HG02588 (cell line): ENCODE measurements at regions not wholly inside any gene's neighbourhood (a gene's known extent, or its start where the extent isn't known, plus 50 kb on each side); places are given as distances from the start of the nearest gene placed in this dataset.

Source experiments
- ATAC-seq: cut with Tn5 transposase; IDR thresholded peaks from one replicate; pipeline ENCODE4 v1.9.1; 2021; ENCODE audit warnings: mild to moderate bottlenecking, moderate library complexity; ENCODE audit not compliant: unreplicated experiment

DNA sequence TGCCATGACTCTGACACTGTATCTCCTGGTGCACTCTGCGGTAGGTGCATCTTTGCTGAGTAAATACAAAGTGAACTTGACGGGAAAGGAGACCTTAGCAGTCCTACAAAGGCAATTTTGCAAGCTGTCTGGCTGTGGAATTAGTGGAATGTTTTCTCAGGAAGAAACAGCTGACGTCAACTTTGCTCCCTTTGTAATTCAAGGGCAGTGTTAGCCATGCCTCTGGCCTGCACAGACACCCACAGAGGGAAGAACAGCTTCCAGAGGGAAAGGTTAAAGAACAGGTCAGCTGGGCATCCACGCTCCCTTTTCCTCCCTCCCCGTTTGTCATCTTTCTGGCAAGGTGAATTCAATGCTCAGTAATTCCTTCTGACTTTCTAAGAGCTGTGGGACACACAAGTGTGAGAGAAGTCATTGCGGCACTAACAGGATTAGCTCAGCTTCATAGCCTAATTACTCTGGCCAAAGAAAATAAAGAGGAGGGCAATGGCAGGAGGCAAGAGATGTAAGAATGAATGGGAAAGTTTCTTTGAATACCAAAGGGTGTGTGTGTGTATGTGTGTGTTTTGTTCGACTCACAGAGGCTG lies 476.9 kb upstream of the GOT2 start:
- ATAC-seq, result no peak

DNA sequence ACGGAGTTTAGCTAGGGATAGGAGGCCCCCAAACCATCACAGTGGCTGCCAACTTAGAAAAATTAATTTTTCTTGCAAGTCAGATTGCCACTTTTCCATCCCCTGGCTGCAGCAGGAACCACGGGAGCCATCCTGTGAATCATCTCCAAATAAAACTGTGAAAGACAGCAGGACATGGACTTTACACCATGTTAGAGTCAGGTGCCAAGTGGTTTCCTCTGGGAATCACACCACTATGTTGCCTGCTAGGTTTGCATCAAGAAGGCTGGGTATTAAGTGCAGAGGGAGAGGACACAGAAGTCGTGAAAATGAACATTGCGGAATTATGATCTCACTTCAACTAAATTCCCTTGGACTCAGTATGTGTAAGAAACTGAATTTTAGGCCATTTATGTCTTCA lies 471.3 kb upstream of the GOT2 start:
- no peak for ATAC-seq

DNA sequence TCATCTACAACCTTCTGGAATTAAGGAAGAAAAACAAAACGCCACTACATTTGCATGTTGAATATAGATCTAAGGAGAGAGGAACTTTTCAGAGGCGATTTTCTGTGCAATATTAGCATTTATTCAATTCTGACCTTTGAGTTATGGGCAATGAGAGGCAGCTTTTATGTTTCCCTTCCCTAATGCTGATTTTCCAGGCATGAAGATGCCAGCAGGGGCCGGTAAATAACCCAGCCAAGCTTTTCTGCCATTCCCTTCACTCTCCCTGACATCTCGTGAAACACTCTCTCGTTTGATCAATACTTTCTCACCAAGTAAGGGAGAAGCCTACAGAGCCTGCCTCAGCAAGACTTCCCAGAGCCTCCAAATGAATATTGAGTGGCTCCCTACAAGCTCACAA lies 470.5 kb upstream of the GOT2 start:
- no peak for ATAC-seq

DNA sequence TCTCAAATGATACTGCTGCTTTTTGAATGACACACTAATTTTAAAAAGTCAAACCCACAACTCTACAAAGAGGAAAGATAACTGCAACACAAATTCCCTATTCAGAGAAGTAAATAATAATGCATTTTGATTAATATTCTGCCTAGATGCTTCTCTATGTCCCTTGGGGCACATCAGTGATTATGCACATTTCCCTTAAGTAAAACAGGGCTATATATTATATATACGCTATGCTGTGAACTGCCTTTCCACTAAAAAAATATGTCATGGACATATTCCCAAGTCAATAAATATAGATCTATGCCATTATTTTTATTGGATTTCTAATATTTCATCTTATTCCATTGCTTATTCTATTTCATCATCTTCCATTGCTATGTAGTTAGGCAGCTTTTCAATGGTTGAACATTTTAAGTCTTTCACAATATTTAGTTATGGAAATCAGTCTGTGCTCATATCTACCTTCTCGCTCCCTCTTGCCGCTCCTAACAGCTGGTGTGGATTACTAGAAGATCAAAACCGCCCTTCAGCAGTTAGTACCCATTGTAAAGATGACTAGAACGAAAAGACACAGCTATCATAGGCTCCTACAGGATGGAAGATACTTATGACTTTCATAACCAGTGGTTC lies 468.2 kb upstream of the GOT2 start:
- ATAC-seq, result no peak

DNA sequence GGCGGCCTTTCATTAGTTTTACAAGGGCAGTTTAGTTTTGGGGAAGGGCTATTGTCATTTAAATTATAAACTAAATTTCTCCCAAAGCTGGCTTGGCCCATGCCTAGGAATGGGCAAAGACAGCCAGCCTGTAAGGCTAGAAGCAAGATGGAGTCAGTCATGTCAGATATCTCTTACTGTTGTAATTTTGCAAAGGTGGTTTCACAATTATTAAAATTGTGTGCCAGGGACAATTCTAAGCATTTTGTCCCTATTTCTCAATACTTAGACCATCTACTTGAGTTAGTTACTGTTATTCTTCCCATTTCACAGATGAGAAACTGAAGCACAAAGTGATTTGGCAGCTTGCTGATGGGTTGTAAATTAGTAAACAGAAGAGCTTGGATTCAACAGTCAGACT lies 467.7 kb upstream of the GOT2 start:
- ATAC-seq, result no peak

DNA sequence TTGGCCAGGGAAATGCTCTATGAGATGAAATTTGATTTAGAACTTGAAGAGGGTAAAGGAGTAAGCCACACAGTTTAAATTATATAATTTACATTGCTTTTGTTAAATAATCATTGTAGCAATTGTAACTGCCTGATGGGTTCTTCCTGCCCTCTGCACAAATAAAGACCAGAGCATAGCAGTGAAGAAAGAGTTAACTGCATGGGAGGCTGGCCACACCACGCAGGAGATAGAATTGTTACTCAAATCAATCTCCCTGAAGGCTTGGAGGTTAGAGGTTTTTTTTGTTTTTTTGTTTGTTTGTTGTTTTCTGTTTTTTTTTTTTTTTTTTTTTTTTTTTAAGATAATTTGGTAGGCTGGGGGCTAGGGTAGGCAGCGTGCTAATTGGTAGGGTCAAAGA lies 467.0 kb upstream of the GOT2 start:
- ATAC-seq, result no peak

DNA sequence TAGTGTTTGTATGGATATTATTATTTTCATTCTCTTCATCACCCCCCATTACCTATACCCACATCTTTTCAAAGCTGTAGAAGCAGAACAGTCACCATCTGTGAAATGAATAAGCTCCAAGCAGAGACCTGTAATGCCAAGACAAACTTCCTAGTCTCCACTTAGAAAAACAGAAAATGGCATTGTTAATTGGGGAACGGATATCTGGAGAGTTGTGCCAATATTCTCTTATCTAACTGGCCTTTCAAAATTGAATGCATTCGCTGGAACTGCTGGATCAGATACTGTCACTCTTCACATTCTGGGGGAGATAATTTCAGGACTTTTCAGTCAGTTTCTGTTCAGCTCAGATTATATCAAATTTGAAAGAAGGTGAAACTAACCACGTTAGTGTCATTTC lies 464.4 kb upstream of the GOT2 start:
- no peak for ATAC-seq

DNA sequence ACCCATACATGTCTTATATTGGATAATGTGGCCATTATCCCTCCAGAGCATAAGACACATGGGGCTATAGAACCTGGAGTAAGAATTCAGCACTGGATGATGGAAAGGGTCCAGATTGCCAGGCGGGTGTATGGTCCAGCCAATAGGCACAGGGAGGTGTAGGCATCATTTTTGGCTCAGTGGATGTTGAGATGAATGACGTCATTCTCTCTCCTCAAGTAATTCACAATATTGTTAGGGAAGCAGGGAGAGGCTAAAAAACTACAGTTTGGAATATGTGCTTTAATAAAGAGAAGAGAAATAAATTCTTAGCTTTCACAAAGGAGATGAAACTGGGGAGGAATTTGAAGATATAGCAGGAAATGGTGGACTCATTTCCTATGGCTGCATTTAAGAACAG lies 461.1 kb upstream of the GOT2 start:
- no peak for ATAC-seq

DNA sequence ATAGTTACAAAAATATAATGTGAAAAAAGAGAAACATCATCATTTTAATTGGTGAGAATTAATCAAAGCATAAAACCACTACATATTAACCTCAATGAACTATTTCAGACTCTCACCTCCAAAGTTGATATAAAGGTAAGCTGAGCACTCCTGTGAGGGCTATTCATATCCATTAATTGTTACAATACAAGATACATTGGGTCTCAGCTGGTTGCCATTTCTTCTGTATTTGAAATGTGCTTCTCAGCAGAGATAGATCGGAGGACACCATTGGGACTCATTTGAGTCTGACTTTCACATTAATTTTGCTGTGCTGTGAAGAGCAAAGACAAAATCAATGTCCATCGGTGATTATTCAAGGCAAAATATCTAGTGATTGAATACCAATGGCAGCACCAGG lies 459.5 kb upstream of the GOT2 start:
- ATAC-seq, result no peak

DNA sequence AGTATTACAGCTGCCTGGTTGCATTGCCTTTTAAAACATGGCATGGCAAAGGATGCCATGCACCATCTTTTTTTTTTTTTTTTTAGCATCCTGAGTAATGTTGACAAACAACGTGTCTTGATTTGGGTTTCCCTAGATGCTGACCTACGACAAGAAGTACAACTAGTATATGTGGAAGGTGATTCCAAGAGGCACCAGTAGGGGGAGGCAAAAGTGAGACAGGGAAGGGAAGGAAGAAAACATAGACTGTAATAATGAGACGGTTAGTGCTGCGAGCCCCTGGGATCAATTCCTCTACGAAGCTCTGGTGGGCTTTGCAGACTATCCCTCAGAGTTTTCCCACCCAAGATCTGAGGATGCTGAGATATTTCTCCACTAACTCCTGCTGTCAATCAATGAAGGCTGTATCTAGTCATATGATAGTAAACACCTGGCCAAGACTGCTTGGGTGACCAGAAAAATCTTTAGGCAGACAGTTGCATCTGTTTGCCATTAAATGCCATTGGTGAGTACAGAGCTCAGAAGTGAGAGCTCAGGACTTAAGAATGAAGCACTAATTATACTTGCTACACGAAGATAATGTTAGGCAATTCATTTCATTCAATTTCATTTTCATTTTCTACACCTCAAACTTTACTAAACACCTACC lies 458.6 kb upstream of the GOT2 start:
- ATAC-seq, result no peak

DNA sequence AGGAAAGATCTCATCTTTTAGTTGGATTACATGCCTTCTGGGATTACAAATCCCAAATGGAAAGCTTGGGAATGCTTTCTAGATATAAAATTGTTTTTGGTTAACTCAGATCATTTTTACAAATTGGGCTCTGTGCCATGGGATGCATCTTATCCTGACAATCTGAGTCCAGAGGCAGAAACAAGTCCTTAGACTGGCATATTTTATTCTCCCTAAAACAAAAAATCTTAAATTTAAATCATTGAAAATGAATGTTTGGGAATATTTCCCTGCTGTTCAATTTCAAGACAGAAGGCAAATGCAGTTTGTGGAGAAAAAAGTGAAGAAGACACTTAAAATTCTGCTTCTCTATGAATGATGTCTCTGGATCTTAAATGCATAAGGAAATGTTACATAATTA lies 456.6 kb upstream of the GOT2 start:
- no peak for ATAC-seq

DNA sequence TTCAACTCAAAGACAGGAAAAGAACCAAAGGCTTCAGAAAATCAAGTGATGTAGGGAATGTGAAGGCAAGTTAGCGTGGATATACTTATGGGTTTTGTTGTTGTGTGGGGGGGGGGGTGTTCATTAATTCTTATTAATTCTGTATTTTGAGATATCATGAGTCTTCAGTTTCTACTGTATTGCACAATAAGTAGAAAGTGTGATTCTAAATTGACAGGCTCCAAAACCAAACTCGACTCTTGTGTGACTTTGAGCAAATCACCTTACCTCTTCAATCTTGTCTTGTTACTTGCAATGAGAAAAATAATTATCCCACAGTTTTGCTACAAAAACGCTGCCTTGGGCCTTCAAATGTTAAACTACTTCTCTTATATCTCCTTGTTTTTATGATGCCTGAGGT lies 453.9 kb upstream of the GOT2 start:
- no peak for ATAC-seq

DNA sequence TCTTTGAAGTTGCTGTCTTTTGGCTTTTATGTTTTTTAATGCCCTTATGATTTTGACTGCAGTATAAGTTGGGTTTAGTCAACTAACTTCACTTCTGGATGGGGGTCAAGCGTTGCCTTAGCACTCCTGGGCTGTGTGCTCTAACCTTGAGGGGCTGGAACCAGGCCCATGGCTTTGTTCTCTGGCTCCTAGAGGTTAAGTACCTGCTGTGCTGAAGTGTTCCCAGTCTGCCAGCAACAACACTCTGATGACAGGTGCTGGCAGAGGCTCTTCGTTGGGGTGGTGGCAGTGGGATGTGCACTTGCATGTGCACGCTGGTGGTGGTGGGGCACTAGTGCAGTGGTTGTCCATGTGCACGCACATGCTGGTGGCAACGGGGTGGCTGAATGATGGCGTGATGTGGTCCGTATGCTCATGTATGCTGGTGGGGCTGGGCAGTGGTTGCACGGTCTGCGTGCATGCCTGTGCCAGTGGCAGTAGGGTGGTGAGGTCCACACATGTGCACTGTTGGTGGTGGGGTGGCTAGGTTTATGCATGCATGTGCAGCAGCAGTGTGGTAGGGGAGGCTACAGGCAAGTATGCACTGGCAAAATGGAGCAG lies 447.8 kb upstream of the GOT2 start:
- ATAC-seq, result no peak

DNA sequence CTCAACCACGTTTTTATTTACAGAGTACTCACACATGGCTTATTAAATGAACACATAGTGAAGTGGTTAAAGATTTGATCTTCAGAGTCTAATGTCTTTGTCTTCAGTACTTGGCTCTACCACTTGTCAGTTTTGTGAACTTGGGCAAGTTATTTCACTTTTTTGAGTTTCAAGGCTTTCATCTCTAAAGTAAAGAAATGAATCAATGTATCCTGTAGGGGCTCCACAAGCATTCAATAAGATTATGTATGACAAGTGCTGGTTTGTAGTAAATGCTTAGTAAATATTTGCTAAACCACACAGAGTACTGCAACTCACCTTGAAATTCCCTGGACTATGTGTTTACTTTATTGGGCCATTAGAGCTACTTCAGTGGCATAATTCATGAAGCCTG lies 446.0 kb upstream of the GOT2 start:
- ATAC-seq, result no peak

DNA sequence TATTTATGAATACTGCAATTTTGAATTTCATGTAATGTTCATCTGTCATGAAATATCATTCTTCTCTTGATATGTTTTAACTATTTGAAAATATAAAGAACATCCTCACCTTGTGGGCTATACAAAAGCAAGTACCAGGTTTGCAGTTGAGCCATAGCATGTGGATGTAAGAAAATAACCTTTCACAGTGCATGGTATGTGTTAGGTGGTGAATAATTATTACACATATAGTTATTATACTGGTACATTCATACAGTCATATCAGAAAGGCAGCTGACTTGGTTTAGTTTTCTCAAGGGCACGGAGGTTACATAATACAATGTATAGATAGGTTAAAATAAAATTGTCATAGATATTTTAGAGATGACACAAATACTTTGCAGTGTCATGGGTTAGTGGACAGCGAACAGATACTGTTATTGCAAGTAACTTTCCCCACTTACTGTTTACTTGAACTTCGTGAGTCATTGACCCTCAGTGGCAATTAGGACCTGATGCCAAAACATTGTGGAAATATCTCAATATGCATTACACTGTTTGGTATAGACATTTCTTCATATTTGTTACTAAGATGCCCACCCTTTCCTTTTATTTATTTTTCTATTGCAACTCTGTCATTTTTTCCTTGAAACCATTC lies 445.4 kb upstream of the GOT2 start:
- no peak for ATAC-seq

DNA sequence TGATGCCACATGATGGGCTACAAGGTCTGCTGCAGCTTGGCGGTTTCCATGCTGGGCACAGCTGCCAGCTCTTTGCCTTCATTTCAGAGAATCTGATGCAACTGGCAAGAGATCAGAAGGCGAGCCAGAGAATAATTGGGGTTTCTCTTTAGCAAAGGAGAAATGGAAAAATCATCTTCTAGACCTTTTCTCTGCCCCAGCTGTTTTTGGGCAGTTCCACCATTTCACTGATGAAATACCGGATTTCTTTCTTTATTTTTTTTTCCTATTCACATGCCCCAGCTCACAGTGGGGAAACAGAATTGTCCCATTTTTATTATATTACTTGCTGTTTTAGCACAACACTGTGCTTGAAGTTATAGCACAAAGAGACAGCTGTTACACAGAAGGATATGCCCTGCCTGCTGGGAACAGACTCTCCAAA lies 439.3 kb upstream of the GOT2 start:
- ATAC-seq, result no peak

DNA sequence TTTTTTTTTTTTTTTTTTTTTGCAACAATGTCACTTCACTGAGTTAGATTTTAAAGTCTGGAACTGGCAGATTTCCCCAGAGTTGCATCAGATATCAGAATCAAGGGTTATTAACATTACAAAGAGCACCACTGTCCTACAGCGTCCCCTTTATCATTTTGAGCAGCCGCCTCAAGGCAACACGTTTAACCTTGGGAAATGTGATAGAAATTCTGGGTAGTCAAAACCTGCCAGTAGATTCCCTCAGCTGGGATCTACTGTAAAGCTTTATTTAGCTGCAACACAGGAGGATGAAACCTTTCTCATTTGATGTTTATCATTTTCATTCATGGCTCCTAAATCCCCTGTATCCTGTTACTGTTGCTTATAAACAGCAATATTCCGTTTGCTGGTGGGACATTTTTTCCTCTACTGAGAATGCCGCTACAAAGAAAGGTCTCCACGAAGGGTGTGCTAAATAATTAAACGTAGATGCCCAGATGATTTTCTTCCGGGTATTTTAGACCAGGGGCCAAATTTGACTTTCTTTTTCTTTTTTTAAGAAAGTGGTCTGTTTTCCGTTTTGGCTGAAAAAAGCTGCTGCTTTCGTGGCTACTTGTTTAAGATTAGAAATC lies 436.1 kb upstream of the GOT2 start:
- ATAC-seq, result no peak

DNA sequence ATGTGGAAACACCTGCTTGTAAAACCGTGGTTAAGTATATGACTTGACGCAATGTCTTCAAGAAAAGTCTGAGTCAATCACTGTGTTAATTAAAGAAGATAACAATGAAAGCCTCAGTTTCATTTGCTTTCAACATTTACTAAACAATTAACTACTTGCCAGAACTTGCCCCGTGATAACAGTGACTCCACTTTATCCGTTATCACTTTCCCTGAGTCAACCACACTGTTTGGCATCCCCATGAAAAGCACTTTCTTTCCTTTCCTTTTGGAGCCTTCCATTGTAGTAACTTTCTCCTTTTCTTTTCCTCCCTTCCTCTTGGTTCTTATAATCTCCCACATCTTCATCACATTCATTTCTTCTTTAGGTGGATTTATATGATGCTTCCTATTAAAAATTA lies 435.1 kb upstream of the GOT2 start:
- no peak for ATAC-seq

DNA sequence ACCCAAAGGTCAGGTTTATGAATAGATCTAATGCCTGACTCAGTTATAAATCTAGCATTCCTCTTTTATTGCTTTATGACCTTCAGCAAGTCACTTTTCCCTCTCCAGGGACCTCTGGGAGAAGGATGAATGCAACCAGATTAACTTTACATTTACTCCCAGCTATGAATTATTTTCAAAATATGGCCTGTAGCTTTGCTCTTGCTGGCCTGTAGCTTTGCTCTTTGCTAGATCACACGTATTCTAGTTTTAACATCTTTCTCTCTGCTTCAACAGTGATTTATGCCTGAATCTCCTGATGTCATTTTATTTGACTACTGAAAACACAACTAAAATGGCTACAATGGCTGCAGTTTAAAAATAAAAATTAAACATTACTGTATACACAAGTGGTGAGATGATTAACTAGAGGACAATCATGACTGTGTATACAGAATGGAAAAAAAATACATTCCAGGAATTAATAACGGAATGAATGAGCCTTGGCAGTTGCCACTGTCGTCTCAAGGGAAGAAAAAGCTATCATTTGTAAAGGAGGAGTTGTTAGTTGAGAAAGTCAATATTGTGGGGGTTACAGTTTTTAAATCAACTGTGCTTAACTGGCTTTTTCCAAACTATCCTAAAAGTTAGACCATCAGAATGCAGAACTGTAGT lies 434.5 kb upstream of the GOT2 start:
- ATAC-seq, result no peak

DNA sequence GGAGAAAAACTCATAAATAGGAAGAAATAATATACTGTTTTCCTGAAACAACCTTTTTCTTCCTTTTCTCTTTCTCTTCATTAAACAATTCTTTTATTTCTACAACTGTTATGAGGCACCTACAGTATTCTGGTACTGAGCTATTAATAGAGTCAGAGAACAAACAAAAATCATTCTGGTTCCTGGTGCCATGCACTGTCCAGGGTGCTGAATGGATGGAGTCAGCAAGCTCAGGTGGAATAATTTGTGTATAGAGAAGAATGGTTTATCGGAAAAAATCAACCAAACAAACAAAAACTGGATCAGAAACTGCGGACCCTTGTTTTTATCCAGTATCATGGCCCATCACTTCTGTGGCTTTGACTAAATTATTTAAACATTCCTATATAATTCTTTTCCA lies 430.3 kb upstream of the GOT2 start:
- ATAC-seq, result no peak
